Adipocyte (in vitro differentiated cells): ENCODE measurements at regions not wholly inside any gene's neighbourhood (a gene's known extent, or its start where the extent isn't known, plus 50 kb on each side); places are given as distances from the start of the nearest gene placed in this dataset.

Experiments
- DNase-seq: peaks from one replicate; pipeline ENCODE4 v3.0.0-alpha.2; 2015; ENCODE audit warnings: low read depth
- H3K27me3 ChIP-seq: replicated peaks from 2 replicates; pipeline ENCODE4 v1.7.0; 2013; ENCODE audit warnings: mild to moderate bottlenecking, low read length, moderate library complexity; ENCODE audit not compliant: control insufficient read depth, insufficient read depth
- H3K36me3 ChIP-seq: 2 replicates; pipeline ENCODE4 v1.7.0; 2013; ENCODE audit warnings: low read length, mild to moderate bottlenecking, moderate library complexity; ENCODE audit not compliant: control insufficient read depth, insufficient read depth, severe bottlenecking
- H3K4me1 ChIP-seq: 2 replicates; pipeline ENCODE4 v1.7.0; 2013; ENCODE audit warnings: mild to moderate bottlenecking, low read length, moderate library complexity; ENCODE audit not compliant: control insufficient read depth, insufficient read depth
- H3K4me3 ChIP-seq: 2 replicates; pipeline ENCODE4 v1.7.0; 2013; ENCODE audit warnings: mild to moderate bottlenecking, low read length, moderate library complexity
- H3K9ac ChIP-seq: 2 replicates; pipeline ENCODE4 v1.7.0; 2013; ENCODE audit warnings: mild to moderate bottlenecking, low read length, moderate library complexity
- H3K9me3 ChIP-seq: 2 replicates; pipeline ENCODE4 v1.7.0; 2013; ENCODE audit warnings: mild to moderate bottlenecking, low read length, moderate library complexity; ENCODE audit not compliant: control insufficient read depth

DNA sequence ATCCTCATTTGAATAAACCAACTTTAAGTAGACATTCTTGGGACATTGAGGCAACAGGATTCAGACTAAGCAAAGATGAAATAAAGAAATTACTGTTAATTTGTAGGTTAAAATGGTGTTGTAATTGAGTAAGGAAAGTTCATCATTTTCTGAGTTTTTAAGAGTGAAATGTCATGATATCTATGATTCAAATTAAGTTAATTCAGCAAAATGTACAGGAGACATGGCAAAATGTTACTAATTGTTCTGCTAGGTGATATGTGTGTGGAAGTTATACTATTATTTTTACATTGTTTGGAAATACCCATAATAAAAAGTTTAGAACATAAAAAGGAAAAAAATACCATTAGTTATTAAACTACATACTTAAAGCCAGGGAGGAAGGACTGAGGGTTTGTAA lies 55.0 kb upstream of the EGLN3 start:
- peaks cover 15% of the 10 kb centered on the region for H3K27me3 ChIP-seq
- DNase-seq: no peak
- H3K4me1 ChIP-seq: peaks cover 3% of the 10 kb centered on the region
- no peaks in the 10 kb centered on the region for H3K36me3 ChIP-seq
- peaks cover 5% of the 10 kb centered on the region for H3K9me3 ChIP-seq
- H3K9ac ChIP-seq: no peak overlapping the region
- no peak overlapping the region for H3K4me3 ChIP-seq

DNA sequence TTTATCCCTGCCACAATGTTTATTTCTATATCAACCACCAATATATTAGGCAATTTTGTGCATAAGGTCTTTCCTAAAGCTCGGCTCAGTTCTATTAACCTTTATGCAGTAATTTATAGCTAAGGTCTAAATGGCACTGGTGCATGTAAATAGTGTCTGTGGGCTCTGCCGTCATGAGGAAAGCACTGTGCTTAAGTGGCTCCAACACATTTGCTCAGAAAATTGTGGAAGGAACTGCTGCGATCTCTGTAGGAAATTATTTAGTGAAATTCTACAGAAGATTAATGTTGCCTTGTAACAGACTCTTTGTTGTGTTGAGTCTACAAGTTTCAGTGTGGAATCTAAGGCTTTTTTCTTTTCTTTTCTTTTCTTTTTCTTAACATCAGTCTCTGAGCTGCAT lies 54.0 kb upstream of the EGLN3 start:
- no peak overlapping the region for H3K9ac ChIP-seq
- no peaks in the 10 kb centered on the region for H3K36me3 ChIP-seq
- DNase-seq: no peak
- no peak overlapping the region for H3K4me3 ChIP-seq
- H3K9me3 ChIP-seq: peaks cover 5% of the 10 kb centered on the region
- peaks cover 11% of the 10 kb centered on the region for H3K27me3 ChIP-seq
- peaks cover 3% of the 10 kb centered on the region for H3K4me1 ChIP-seq

DNA sequence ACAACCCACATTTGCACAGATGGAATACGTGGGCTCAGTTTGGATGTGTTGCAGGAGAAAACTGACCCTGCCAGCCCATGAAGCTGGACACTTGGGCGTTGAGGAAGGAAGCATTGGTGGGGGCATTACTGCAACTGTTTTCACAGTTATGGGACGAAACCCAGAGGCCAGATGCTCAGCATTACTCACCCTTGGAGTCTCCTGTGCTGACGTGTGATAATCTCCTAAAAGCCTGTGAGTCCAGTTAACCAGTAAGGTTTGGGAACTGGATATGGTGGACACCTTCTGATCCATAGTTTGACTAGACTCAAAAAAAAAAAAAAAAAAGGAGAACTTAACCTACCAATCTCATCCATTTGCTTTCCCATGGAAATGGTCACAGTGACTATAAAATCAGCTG lies 52.8 kb upstream of the EGLN3 start:
- no peak for DNase-seq
- no peaks in the 10 kb centered on the region for H3K9me3 ChIP-seq
- no peaks in the 10 kb centered on the region for H3K36me3 ChIP-seq
- no peak overlapping the region for H3K9ac ChIP-seq
- H3K4me1 ChIP-seq: peaks cover 3% of the 10 kb centered on the region
- H3K4me3 ChIP-seq: no peak overlapping the region
- H3K27me3 ChIP-seq: peaks cover 11% of the 10 kb centered on the region

DNA sequence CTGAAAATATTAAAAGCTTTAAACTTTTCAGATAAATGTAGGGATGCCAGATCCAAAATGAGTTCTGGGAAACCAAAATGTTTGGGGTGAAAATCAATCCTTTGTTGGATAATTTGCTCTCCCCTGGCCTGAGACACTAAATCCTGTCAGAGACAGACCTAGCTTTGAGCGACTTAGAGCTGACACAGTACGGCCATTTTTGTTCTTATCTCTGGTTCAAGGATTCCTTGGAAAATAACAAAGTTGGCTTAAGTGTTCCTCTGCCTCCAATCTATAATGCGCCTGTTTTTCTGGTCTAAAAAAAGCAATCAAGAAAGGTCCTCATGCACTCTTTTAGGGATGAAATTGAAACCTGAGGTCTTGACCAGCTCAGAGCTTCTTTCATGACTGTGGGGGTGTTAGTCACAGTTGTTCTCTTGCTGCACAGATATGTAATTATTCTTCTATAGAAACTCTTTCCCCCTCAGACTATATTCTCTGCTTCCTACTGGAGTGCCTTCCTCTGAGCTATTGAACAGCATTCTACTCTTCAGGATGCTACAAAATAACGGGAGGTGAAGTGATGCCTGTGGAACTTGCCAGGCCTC lies 52.3 kb upstream of the EGLN3 start:
- Histone ChIP-seq H3K36me3 (no peaks in the 10 kb centered on the region), H3K27me3 (peaks cover 9% of the 10 kb centered on the region), H3K4me1 (peaks cover 3% of the 10 kb centered on the region), H3K4me3 (no peak overlapping the region), H3K9ac (no peak overlapping the region), H3K9me3 (no peaks in the 10 kb centered on the region)
- DNase-seq: no peak
